ENCODE measurements at regions not wholly inside any gene's neighbourhood (a gene's known extent, or its start where the extent isn't known, plus 50 kb on each side); places are given as distances from the start of the nearest gene placed in this dataset.
A peak's percentile ranks its signal among the peaks of the same experiment; 100 is the strongest.

- no peaks in the 10 kb centered on the region for H3K4me1 ChIP-seq (ENCODE audit: control insufficient read depth, extremely low read depth, insufficient read depth, low read length)
- no peak overlapping the region for H3K9ac ChIP-seq (ENCODE audit: insufficient read depth, low read length)
- H3K4me3 ChIP-seq (replicated peaks in 1 of 4; ENCODE audit: control extremely low read depth in 1 of 4, insufficient read depth in 1 of 4, low read depth in 3 of 4, low read length in 4 of 4): no peak overlapping the region
- no peaks in the 10 kb centered on the region for H3K9me3 ChIP-seq (ENCODE audit: control insufficient read depth, insufficient read depth, low read depth, low read length)
- TF ChIP-seq EZH2 (IDR thresholded peaks at IDR 0.05; ENCODE audit: low read length, missing control alignments) (no peak), CTCF (conservative IDR thresholded peaks at IDR 0.05 in 1 of 2, IDR thresholded peaks at IDR 0.05 in 1 of 2; ENCODE audit: low read depth in 1 of 2, low read length in 2 of 2) (no peak)
- no peak for DNase-seq (ENCODE audit: low read depth in 2 of 2)
- no peaks in the 10 kb centered on the region for H3K79me2 ChIP-seq (ENCODE audit: control insufficient read depth, insufficient read depth, low read length)
- H3K27ac ChIP-seq (ENCODE audit: insufficient read depth, low read length): no peak overlapping the region
- H3K27me3 ChIP-seq (ENCODE audit: control insufficient read depth, insufficient read depth, low read length): no peaks in the 10 kb centered on the region
- no peak overlapping the region for H2AFZ ChIP-seq (ENCODE audit: low read length)
- no peaks in the 10 kb centered on the region for H3K36me3 ChIP-seq (ENCODE audit: control insufficient read depth, insufficient read depth, low read length)
- H4K20me1 ChIP-seq (ENCODE audit: control insufficient read depth, extremely low read depth, insufficient read depth, low read length): no peaks in the 10 kb centered on the region
- H3K4me2 ChIP-seq (ENCODE audit: extremely low read depth, insufficient read depth, low read length): no peak overlapping the region
Measured at GRCh38 chr12:59938190-59938962, 342.5 kb downstream of the SLC16A7 start.

GRCh38 chr12:59940631-59941342 lies 345.0 kb downstream of the SLC16A7 start:
- Histone ChIP-seq H3K36me3 (ENCODE audit: control insufficient read depth, insufficient read depth, low read length) (no peaks in the 10 kb centered on the region), H3K4me3 (replicated peaks in 1 of 4; ENCODE audit: control extremely low read depth in 1 of 4, insufficient read depth in 1 of 4, low read depth in 3 of 4, low read length in 4 of 4) (no peak overlapping the region), H3K79me2 (ENCODE audit: control insufficient read depth, insufficient read depth, low read length) (no peaks in the 10 kb centered on the region), H3K4me2 (ENCODE audit: extremely low read depth, insufficient read depth, low read length) (no peak overlapping the region), H3K4me1 (ENCODE audit: control insufficient read depth, extremely low read depth, insufficient read depth, low read length) (no peaks in the 10 kb centered on the region), H3K27ac (ENCODE audit: insufficient read depth, low read length) (no peak overlapping the region), H4K20me1 (ENCODE audit: control insufficient read depth, extremely low read depth, insufficient read depth, low read length) (no peaks in the 10 kb centered on the region), H3K27me3 (ENCODE audit: control insufficient read depth, insufficient read depth, low read length) (no peaks in the 10 kb centered on the region), H2AFZ (ENCODE audit: low read length) (no peak overlapping the region), H3K9ac (ENCODE audit: insufficient read depth, low read length) (no peak overlapping the region), H3K9me3 (ENCODE audit: control insufficient read depth, insufficient read depth, low read depth, low read length) (no peaks in the 10 kb centered on the region)
- DNase-seq (ENCODE audit: low read depth in 2 of 2): peak in 1 of 2 donors; percentile 13
- TF ChIP-seq CTCF (conservative IDR thresholded peaks at IDR 0.05 in 1 of 2, IDR thresholded peaks at IDR 0.05 in 1 of 2; ENCODE audit: low read depth in 1 of 2, low read length in 2 of 2) (no peak), EZH2 (IDR thresholded peaks at IDR 0.05; ENCODE audit: low read length, missing control alignments) (no peak)

GRCh38 chr12:59941461-59941860 lies 345.6 kb downstream of the SLC16A7 start:
- H3K4me1 ChIP-seq (ENCODE audit: control insufficient read depth, extremely low read depth, insufficient read depth, low read length): no peaks in the 10 kb centered on the region
- no peak for DNase-seq (ENCODE audit: low read depth in 2 of 2)
- H3K9me3 ChIP-seq (ENCODE audit: control insufficient read depth, insufficient read depth, low read depth, low read length): no peaks in the 10 kb centered on the region
- H3K36me3 ChIP-seq (ENCODE audit: control insufficient read depth, insufficient read depth, low read length): no peaks in the 10 kb centered on the region
- no peak overlapping the region for H3K4me3 ChIP-seq (replicated peaks in 1 of 4; ENCODE audit: control extremely low read depth in 1 of 4, insufficient read depth in 1 of 4, low read depth in 3 of 4, low read length in 4 of 4)
- H3K27me3 ChIP-seq (ENCODE audit: control insufficient read depth, insufficient read depth, low read length): no peaks in the 10 kb centered on the region
- no peak overlapping the region for H3K27ac ChIP-seq (ENCODE audit: insufficient read depth, low read length)
- H4K20me1 ChIP-seq (ENCODE audit: control insufficient read depth, extremely low read depth, insufficient read depth, low read length): no peaks in the 10 kb centered on the region
- H3K4me2 ChIP-seq (ENCODE audit: extremely low read depth, insufficient read depth, low read length): no peak overlapping the region
- no peak overlapping the region for H2AFZ ChIP-seq (ENCODE audit: low read length)
- H3K9ac ChIP-seq (ENCODE audit: insufficient read depth, low read length): no peak overlapping the region
- no peaks in the 10 kb centered on the region for H3K79me2 ChIP-seq (ENCODE audit: control insufficient read depth, insufficient read depth, low read length)
- TF ChIP-seq EZH2 (IDR thresholded peaks at IDR 0.05; ENCODE audit: low read length, missing control alignments) (no peak), CTCF (conservative IDR thresholded peaks at IDR 0.05 in 1 of 2, IDR thresholded peaks at IDR 0.05 in 1 of 2; ENCODE audit: low read depth in 1 of 2, low read length in 2 of 2) (no peak)

All from fibroblast of lung (primary cell).